ENCODE measurements at regions not wholly inside any gene's neighbourhood (a gene's known extent, or its start where the extent isn't known, plus 50 kb on each side); places are given as distances from the start of the nearest gene placed in this dataset.

DNA sequence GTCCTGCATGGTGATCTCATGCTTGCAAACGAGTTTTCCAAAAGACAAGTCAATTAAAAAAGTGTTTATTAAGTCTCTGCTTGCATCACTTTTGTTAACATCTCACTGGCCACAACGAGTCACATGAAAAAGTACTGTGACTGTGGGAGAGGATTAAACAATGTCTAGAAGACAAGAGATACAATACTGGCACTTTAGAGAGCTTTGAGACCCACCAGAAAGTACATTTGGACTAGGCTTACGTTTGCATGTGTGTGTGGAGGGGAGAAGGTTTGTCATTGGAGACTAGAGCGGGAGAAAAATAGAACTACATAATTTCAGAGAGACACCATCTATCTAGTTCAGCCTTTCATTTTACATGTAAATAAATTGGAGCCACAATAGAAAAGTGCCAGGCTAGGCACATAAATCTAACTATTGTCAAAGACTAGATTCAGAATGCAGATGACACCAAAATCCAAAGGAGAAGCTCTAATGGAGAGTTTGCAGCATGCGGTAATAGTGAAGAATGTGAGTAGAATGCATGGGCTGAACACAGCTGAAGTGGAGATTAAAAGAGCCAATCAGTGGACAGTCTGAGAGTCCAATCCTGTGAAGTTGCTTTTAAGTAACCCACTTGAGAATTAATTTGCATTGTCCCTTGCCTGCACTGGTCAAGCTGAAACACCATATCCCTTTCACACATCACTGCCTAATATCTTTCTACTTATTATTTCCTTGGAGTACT lies 977.4 kb upstream of the FAT3 start:
- CTCF ChIA-PET = interaction anchor here (1.6 kb wide), 1 partner anchor 12 kb away, joined by 4 read pairs; no protein-coding TSS in a partner anchor
- Mint-ChIP-seq H3K27me3 (no peaks in the 10 kb centered on the region), H3K4me1 (no peaks in the 10 kb centered on the region), H3K27ac (no peak overlapping the region), H3K36me3 (no peaks in the 10 kb centered on the region), H3K4me3 (no peak overlapping the region), H3K9me3 (ENCODE audit: low read depth) (no peaks in the 10 kb centered on the region)
- DNase-seq (no peak), ATAC-seq (no peak)

DNA sequence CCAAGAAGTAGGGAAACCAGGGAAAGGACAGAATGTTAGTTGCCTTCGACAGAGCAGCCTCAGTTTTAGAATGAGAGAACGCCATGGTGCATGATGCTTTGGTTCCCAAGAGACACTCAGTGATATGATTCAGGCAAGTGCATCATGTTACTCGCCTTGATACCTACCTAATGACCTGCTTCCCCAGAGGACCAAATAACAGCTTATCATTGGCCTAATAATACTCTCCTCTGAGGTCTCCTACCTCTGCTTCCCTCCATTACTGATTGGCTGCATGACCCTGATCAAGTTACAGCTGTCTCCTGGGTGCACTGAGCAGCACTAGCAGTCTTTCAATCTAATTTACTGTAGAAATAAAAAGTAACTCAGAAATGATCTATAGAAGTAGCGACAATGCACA lies 979.7 kb upstream of the FAT3 start:
- no peak for ATAC-seq

DNA sequence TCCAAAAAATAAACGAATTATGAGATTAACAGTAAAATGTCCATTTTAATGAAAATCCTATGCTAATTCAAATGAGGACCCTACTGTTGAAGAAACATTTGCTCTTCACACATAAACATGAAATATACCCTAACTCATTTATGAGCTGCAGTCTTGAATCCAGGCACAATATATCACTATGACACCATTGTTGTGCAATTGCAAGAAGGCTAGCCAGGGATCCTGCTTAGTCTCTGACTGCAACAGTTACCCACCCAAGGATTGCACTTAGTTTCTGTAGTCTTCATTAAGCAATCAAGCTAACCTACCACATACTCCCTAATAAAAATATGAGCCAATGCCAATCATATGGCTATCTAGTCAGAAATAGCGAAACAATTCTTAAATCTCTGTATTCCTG lies 981.0 kb upstream of the FAT3 start:
- no peaks in the 10 kb centered on the region for H3K36me3 Mint-ChIP-seq
- ATAC-seq (no peak), DNase-seq (no peak)
- no peaks in the 10 kb centered on the region for H3K4me1 Mint-ChIP-seq
- H3K27ac Mint-ChIP-seq = no peak overlapping the region
- CTCF ChIA-PET = no interaction called here
- no peak overlapping the region for H3K4me3 Mint-ChIP-seq
- H3K27me3 Mint-ChIP-seq = no peaks in the 10 kb centered on the region
- H3K9me3 Mint-ChIP-seq (ENCODE audit: low read depth) = no peaks in the 10 kb centered on the region

More for the DNA sequence above, 979.7 kb upstream of the FAT3 start:
- Mint-ChIP-seq H3K36me3 (no peaks in the 10 kb centered on the region), H3K27me3 (no peaks in the 10 kb centered on the region), H3K27ac (no peak overlapping the region), H3K9me3 (ENCODE audit: low read depth) (no peaks in the 10 kb centered on the region), H3K4me1 (no peaks in the 10 kb centered on the region), H3K4me3 (no peak overlapping the region)
- CTCF ChIA-PET = no interaction called here
- no peak for DNase-seq

DNA sequence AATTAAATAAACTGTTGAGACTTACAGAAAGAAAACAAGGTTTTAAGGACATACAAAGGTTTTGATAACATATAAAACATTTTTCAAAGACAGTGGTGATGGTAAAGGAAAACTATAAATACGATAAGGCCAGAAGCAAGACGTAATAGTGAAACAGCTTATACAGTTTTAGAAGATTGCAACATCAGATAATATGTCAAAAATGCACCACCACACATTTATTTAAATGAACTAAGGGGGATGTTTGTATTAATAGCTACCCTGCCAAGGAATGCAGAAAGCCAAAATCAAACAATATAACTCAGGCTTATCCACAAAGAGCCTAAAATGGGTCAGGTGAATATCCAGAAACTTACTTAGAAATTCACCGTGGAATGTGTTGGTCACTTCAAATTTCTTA lies 981.6 kb upstream of the FAT3 start:
- no peak for ATAC-seq
- Mint-ChIP-seq H3K9me3 (ENCODE audit: low read depth) (peaks cover 2% of the 10 kb centered on the region), H3K27ac (no peak overlapping the region), H3K27me3 (no peaks in the 10 kb centered on the region), H3K36me3 (no peaks in the 10 kb centered on the region), H3K4me1 (no peaks in the 10 kb centered on the region), H3K4me3 (no peak overlapping the region)
- no peak for DNase-seq
- CTCF ChIA-PET = no interaction called here

DNA sequence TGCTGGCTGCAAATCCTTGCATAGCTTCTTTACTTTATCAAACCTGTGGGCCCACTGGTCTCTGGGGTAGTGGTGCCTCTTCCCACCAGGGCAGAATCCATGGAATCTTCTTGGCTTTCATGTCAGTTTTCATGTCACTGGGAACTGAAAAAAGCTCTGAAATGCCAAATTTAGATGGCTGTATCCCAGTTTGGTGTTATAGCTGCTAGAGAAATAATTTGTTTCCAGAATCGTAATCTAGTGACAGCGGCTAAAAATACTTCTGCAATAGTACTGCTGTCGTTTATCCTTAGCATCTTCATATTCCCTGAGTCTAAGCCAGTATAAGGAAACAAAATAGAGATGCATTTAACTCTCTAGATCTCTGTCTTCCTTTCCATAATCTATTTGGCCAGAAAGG lies 983.4 kb upstream of the FAT3 start:
- H3K27me3 Mint-ChIP-seq = no peaks in the 10 kb centered on the region
- no peak overlapping the region for H3K27ac Mint-ChIP-seq
- no peak overlapping the region for H3K4me3 Mint-ChIP-seq
- CTCF ChIA-PET = no interaction called here
- DNase-seq (no peak), ATAC-seq (no peak)
- no peaks in the 10 kb centered on the region for H3K36me3 Mint-ChIP-seq
- peaks cover 4% of the 10 kb centered on the region for H3K9me3 Mint-ChIP-seq (ENCODE audit: low read depth)
- no peaks in the 10 kb centered on the region for H3K4me1 Mint-ChIP-seq

DNA sequence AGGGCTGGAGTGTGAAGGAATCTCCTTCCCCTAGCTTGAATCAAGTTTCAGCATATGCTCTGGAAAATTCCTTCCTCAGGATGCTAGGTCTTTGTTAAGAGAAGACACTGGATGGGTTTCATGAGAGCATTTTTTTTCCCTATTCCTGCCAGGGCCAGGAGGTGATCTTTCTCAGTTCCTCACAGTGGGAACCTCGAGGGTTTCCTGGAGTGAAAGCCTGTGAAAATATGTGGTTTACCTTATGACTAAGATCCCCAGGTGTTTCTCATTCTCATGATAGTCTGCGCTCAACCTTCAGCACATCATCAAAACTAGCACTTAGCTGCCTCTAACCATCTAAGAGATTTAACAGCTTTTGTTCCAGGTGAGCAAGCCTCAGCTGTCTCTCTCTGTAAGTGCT lies 985.3 kb upstream of the FAT3 start:
- Mint-ChIP-seq H3K36me3 (no peaks in the 10 kb centered on the region), H3K27ac (no peak overlapping the region), H3K4me1 (no peaks in the 10 kb centered on the region), H3K4me3 (no peak overlapping the region), H3K9me3 (ENCODE audit: low read depth) (peaks cover 4% of the 10 kb centered on the region), H3K27me3 (no peaks in the 10 kb centered on the region)
- ATAC-seq (no peak), DNase-seq (no peak)
- CTCF ChIA-PET = no interaction called here

DNA sequence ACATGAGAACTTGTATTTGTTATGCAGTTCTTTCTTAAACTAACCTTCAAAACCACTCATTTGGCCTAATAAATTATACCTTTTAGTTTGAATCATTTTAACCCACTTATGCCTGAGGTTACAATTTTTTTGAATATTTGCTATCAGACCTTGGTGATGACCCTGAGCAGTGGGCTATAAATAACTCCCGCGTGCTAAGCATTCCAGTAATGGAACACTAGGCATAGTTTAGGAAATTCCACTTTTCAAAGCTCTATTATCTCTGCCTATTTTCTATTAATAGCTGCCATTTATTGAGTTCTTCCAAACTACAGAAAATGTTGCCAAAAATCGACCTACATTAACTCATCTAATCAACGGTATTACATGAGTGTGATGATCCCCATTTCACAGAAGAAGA lies 993.4 kb upstream of the FAT3 start:
- Mint-ChIP-seq H3K36me3 (no peaks in the 10 kb centered on the region), H3K9me3 (ENCODE audit: low read depth) (peaks cover 4% of the 10 kb centered on the region), H3K27me3 (no peaks in the 10 kb centered on the region), H3K4me3 (no peak overlapping the region), H3K27ac (no peak overlapping the region), H3K4me1 (no peaks in the 10 kb centered on the region)
- no peak for ATAC-seq
- DNase-seq = no peak
- CTCF ChIA-PET = no interaction called here

DNA sequence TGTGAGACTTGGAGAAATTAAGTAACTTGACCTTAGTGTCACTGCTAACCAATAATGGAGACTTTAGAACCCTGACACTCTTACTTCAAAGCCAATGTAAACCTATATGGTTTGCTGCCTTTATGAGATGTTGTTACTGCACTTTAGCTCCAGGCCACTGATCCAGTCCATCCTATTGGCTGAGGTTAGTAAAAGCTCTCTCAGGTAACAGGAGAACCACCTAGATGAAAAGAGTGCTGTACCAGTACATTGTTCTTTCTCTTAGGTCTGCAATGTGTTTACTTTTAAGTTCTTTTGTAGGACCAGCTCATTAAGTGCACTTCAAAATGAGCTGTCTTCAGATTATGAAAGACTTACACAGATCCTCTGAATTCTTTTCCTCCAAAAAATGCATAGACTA lies 994.0 kb upstream of the FAT3 start:
- DNase-seq = no peak
- H3K9me3 Mint-ChIP-seq (ENCODE audit: low read depth) = peaks cover 4% of the 10 kb centered on the region
- no peak overlapping the region for H3K4me3 Mint-ChIP-seq
- CTCF ChIA-PET = no interaction called here
- no peak overlapping the region for H3K27ac Mint-ChIP-seq
- no peaks in the 10 kb centered on the region for H3K27me3 Mint-ChIP-seq
- no peak for ATAC-seq
- no peaks in the 10 kb centered on the region for H3K36me3 Mint-ChIP-seq
- no peaks in the 10 kb centered on the region for H3K4me1 Mint-ChIP-seq

DNA sequence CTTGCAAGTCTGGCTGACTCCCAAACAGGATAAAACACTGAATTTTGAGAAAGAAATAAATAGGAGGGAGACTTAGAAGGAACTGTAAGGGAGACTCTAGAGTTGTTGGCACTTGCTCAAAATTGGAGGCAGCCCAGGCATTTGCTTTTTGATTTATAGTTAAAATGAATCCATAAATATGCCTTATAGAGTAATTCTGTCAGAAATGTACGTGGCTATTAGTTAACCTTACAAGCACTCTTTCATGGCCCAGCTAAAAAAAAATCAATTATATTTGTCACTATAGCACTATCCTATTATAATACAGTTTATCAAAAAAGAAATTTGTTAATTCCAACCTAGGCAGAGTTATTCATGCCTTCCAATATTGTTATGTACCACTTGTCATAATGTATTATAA lies 1000.0 kb upstream of the CHORDC1 start:
- CTCF ChIA-PET = no interaction called here
- Mint-ChIP-seq H3K4me1 (no peaks in the 10 kb centered on the region), H3K9me3 (ENCODE audit: low read depth) (peaks cover 9% of the 10 kb centered on the region), H3K4me3 (no peak overlapping the region), H3K36me3 (no peaks in the 10 kb centered on the region), H3K27ac (no peak overlapping the region), H3K27me3 (no peaks in the 10 kb centered on the region)
- no peak for DNase-seq
- no peak for ATAC-seq

DNA sequence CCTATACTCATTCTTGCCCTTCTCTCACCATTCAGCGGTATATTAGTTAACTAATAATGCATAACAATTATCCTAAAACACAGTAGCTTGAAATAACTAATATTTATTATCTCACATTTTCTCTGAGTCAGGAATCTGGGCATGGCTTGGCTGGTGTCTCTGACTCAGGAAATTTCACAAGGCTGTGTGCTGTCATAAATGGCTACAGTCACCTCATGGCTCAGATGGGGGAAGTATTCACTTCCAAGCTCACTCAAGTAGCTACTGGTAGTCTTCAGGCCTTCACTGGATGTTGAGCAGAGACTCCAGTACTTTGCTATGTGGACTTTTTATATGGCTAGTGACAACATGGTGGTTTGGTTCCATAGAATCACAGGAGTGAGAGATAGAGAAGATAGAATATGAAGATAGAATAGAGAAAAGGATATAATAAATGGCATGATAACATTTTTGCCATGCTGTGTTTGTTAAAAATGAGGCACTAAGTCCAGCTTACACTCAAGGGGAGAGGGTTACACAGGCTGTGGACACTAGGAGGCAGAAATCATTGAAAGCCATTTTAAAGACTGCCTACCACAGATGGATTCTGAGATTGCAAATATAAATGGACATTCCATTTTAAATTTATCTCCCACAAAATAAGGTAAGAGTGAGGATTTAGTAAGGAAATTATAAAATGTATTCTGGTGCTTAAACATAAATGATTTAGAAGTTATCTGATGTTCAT lies 997.8 kb upstream of the CHORDC1 start:
- Mint-ChIP-seq H3K4me1 (no peaks in the 10 kb centered on the region), H3K27ac (no peak overlapping the region), H3K27me3 (no peaks in the 10 kb centered on the region), H3K9me3 (ENCODE audit: low read depth) (peaks cover 9% of the 10 kb centered on the region), H3K4me3 (no peak overlapping the region), H3K36me3 (no peaks in the 10 kb centered on the region)
- ATAC-seq (no peak), DNase-seq (no peak)
- CTCF ChIA-PET = no interaction called here

DNA sequence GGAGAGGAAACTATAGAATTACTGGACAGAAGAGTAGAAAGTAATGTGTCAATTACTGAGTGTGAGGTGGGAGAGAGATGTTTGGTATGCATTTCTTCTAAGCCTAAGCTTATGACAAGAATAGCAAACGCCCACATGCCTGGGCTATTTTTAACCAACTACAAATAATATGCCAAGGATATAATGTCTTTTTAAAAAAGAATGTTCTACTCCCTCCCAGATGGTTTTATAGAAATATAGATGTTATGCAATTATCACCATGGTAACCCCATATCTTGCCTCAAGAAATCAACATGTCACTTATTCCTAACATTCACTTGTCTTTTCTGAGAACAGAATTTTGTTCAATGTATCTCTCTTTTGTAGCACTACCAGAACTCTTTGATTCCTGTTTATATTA lies 996.7 kb upstream of the CHORDC1 start:
- no peak overlapping the region for H3K27ac Mint-ChIP-seq
- H3K27me3 Mint-ChIP-seq = no peaks in the 10 kb centered on the region
- CTCF ChIA-PET = no interaction called here
- H3K4me3 Mint-ChIP-seq = no peak overlapping the region
- no peaks in the 10 kb centered on the region for H3K4me1 Mint-ChIP-seq
- H3K9me3 Mint-ChIP-seq (ENCODE audit: low read depth) = peaks cover 9% of the 10 kb centered on the region
- H3K36me3 Mint-ChIP-seq = no peaks in the 10 kb centered on the region
- no peak for ATAC-seq
- DNase-seq = no peak

DNA sequence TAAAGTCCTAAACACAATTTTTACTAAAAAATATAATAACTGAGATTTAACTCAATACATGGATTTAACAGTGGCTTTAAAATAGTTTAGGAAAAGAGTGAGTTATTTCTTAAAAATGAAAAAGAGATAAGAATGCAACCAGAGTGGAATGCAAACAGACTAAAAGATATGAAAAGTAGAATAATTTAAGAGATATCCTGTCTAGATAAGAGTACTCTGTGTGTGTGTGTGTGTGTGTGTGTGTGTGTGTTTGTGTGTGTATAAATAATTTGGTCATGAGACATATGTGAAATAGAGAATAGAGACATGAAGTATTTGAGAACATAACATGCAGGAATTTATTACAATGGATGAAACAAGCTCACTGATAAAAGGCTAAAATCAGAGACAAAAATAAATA lies 986.9 kb upstream of the CHORDC1 start:
- H3K27ac Mint-ChIP-seq = no peak overlapping the region
- H3K9me3 Mint-ChIP-seq (ENCODE audit: low read depth) = peaks cover 4% of the 10 kb centered on the region
- H3K27me3 Mint-ChIP-seq = no peaks in the 10 kb centered on the region
- CTCF ChIA-PET = no interaction called here
- ATAC-seq (no peak), DNase-seq (no peak)
- H3K4me3 Mint-ChIP-seq = no peak overlapping the region
- H3K4me1 Mint-ChIP-seq = no peaks in the 10 kb centered on the region
- no peaks in the 10 kb centered on the region for H3K36me3 Mint-ChIP-seq

DNA sequence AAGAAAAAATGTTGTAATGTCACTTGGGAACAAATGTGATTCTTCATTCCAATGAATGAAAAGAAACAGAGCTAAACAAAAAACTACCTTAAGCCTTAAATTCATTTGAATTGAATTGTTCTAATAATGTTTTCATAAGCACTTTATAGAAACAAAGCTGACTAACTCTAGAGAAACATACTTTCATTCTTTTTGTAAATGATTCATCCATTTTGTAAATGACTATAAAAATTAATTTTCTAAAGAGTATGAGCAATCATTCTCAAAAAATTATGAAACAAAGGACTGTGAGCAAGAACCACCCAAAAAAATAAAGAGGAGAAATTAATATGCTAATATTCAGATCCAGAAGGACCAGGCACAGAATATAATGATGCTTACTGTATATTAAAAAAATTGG lies 986.5 kb upstream of the CHORDC1 start:
- Mint-ChIP-seq H3K27me3 (no peaks in the 10 kb centered on the region), H3K9me3 (ENCODE audit: low read depth) (peaks cover 4% of the 10 kb centered on the region), H3K4me1 (no peaks in the 10 kb centered on the region), H3K4me3 (no peak overlapping the region), H3K36me3 (no peaks in the 10 kb centered on the region), H3K27ac (no peak overlapping the region)
- CTCF ChIA-PET = no interaction called here
- ATAC-seq (no peak), DNase-seq (no peak)

DNA sequence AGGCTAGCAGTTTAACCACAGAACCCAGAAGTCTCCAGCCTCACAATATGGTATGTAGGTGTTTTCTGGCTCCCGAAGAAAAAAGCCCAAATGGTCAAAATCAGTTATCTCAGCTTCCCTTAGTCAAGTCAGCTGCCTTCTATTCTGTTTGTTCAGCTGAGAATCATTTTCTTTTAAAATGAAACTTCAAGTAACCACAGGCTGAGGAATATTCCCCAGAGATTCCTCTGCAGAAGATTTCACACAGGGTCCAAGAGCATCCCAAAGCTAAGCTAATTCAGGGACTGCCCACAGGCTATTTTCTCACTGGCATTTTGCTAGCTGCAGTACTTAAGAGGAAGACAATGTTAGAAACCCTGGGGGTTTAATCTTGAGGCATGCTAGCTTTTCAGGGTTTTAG lies 977.0 kb upstream of the CHORDC1 start:
- H3K36me3 Mint-ChIP-seq = no peaks in the 10 kb centered on the region
- H3K4me1 Mint-ChIP-seq = no peaks in the 10 kb centered on the region
- no peak for ATAC-seq
- CTCF ChIA-PET = no interaction called here
- H3K27ac Mint-ChIP-seq = no peak overlapping the region
- peaks cover 6% of the 10 kb centered on the region for H3K9me3 Mint-ChIP-seq (ENCODE audit: low read depth)
- H3K4me3 Mint-ChIP-seq = no peak overlapping the region
- H3K27me3 Mint-ChIP-seq = no peaks in the 10 kb centered on the region
- DNase-seq = no peak
